ENCODE measurements at regions not wholly inside any gene's neighbourhood (a gene's known extent, or its start where the extent isn't known, plus 50 kb on each side); places are given as distances from the start of the nearest gene placed in this dataset.

DNA sequence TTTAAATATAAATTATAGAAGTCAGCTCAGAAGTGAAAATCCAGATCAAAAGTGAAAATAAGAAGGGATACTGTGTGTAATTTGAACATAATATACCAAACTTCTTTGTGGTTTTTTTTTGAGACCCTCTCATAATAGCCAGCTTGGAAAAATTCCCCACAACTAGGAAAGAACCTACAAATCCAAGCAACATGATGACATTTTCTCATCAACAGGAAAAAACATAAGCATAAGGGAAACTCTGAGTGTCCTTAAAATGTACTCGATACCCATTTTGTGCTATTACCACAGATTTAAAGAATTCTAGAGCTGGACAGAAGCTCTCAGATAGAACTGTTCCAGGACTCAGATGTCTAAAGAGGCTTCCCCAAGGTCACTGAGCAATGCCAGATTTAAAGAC is 214.8 kb upstream of the KLF14 start:
- TF ChIP-seq, protein P1, sequence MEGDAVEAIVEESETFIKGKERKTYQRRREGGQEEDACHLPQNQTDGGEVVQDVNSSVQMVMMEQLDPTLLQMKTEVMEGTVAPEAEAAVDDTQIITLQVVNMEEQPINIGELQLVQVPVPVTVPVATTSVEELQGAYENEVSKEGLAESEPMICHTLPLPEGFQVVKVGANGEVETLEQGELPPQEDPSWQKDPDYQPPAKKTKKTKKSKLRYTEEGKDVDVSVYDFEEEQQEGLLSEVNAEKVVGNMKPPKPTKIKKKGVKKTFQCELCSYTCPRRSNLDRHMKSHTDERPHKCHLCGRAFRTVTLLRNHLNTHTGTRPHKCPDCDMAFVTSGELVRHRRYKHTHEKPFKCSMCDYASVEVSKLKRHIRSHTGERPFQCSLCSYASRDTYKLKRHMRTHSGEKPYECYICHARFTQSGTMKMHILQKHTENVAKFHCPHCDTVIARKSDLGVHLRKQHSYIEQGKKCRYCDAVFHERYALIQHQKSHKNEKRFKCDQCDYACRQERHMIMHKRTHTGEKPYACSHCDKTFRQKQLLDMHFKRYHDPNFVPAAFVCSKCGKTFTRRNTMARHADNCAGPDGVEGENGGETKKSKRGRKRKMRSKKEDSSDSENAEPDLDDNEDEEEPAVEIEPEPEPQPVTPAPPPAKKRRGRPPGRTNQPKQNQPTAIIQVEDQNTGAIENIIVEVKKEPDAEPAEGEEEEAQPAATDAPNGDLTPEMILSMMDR (IDR thresholded peaks at IDR 0.05): no peak
- no peak for TF ChIP-seq POLR2A (IDR thresholded peaks at IDR 0.05)
- Histone ChIP-seq H3K27ac (peak overlapping the region in 1 of 3 donors; percentile 9), H3K4me1 (peaks cover 16 to 27% of the 10 kb centered on the region in 2 donors), H3K27me3 (no peaks in the 10 kb centered on the region), H3K36me3 (peaks cover 0 to 3% of the 10 kb centered on the region in 2 donors), H3K4me3 (replicated peaks in 1 of 3) (no peak overlapping the region), H3K9me3 (no peaks in the 10 kb centered on the region)
- no peak for DNase-seq
- intact Hi-C loops (cut with DNase I): no loop called here
- whole genome bisulfite sequencing, 2 donors: 74 to 94% methylated on average over 1 of the region's 1 CpG

DNA sequence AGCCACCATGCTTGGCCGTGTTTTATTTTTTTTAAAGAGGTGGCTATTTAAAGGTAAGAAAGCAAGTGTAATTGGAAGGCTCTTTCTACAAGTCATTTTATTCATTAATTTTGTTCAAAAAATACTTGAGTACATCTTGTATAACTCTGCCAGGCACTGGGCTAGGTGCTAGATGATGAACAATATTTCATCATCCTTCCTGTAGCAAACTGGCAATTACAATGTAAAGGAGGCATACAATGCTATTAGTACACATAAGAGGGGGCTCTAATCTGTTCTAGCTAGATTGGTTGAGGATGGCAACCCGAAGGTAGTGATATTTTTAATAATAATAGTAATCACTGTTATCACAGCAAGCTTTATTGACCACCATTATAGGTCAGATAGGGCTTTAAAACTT is 215.5 kb upstream of the KLF14 start:
- 93 to 95% methylated on average over 2 of the region's 2 CpGs for WGBS, 2 donors
- no peak overlapping the region for H3K4me3 ChIP-seq (replicated peaks in 1 of 3)
- no peaks in the 10 kb centered on the region for H3K27me3 ChIP-seq
- intact Hi-C loops (cut with DNase I): no loop called here
- peaks cover 16 to 27% of the 10 kb centered on the region in 2 donors for H3K4me1 ChIP-seq
- no peak for TF ChIP-seq POLR2A (IDR thresholded peaks at IDR 0.05)
- H3K27ac ChIP-seq: peak overlapping the region in 1 of 3 donors; percentile 9
- H3K36me3 ChIP-seq: peaks cover 0 to 3% of the 10 kb centered on the region in 2 donors
- no peak for DNase-seq
- H3K9me3 ChIP-seq: no peaks in the 10 kb centered on the region

DNA sequence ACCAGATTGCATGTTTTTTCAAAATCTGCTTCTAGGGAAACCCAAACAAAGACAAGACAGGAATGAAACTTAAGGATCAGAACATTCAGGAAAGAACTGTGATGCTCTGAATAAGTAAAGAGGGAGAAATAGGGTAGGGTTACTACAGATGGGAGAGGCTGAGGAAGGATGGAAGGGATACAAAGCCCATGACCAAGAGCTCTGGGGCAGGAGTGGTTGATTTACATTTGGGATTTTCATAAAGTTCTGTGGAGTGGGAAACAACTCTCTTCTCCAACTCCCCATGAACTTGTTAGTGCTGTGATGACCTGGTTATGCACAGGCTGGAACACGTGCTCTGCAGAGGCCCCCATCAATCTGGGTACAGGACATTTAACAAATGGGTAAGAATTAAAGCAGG is 216.0 kb upstream of the KLF14 start:
- no peak for DNase-seq
- H3K27ac ChIP-seq: peak overlapping the region in 2 of 3 donors; percentile 49 to 63
- H3K27me3 ChIP-seq: no peaks in the 10 kb centered on the region
- peaks cover 0 to 3% of the 10 kb centered on the region in 2 donors for H3K36me3 ChIP-seq
- TF ChIP-seq, protein P1 (IDR thresholded peaks at IDR 0.05): no peak
- TF ChIP-seq POLR2A (IDR thresholded peaks at IDR 0.05): no peak
- no peaks in the 10 kb centered on the region for H3K9me3 ChIP-seq
- 97 to 100% methylated on average over 1 of the region's 1 CpG for WGBS, 2 donors
- intact Hi-C loops (cut with DNase I): no loop called here
- peaks cover 16 to 24% of the 10 kb centered on the region in 2 donors for H3K4me1 ChIP-seq
- H3K4me3 ChIP-seq (replicated peaks in 1 of 3): no peak overlapping the region

DNA sequence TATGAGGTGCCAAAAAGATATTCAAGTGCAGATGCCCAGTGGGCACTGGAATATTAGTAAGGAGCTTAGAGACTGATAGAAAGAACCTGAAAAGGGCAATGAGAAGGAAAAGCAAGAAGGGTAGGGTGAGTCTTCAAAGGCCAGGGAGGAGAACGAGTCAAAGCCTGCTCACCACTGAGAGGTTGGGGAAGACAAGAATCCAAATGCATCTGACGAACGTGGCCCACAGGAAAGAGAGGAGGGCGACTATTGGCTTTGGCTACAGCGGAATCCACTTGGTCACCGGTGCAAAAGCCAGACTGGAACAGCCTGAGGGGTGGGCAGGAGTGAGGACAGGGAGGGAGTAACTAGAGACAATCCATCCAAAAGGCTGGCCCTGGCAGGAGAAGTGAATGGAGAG is 216.7 kb upstream of the KLF14 start:
- H3K4me1 ChIP-seq: peaks cover 19 to 25% of the 10 kb centered on the region in 2 donors

DNA sequence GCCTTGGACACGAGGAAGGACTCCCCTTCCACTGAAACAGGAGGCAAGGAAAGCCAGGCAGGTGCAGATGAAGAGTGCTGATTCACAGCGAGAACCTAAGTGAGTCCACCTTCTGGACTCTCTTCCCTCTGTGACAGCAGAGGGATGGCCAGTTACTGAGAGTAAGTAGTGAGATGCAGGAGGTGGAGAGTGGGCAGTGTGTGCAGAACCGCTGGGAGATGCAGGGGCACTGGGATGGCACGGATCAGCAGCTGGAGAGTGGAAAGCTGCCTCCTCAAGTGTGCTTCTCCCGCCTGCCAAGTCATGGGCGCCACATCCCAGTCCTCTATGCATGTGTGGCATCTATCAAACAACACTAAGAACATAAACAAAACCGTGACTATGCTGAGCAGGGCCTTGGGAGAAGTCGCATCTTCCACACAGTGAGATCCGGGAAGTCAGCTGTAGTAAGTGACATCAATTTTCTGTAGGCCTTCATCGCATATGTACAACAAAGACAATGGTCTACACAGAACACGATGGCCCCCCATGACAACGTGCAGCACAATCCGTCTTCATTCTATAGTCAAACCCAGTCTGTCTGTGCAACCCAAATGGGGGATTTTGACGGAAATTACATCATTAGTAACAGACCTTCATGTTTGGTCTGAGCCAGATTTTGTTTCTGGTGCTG is 217.4 kb upstream of the KLF14 start:
- peaks cover 25 to 32% of the 10 kb centered on the region in 2 donors for H3K4me1 ChIP-seq
- no peaks in the 10 kb centered on the region for H3K27me3 ChIP-seq
- no peaks in the 10 kb centered on the region for H3K36me3 ChIP-seq
- intact Hi-C loops (cut with DNase I): no loop called here
- H3K27ac ChIP-seq: peak overlapping the region; percentile 31 to 63 (median 55)
- peak; percentile 81 to 88 for DNase-seq
- TF ChIP-seq, protein P1 (IDR thresholded peaks at IDR 0.05): no peak
- peak in 1 of 2 donors; percentile 32 for TF ChIP-seq POLR2A (IDR thresholded peaks at IDR 0.05)
- H3K4me3 ChIP-seq (replicated peaks in 1 of 3): no peak overlapping the region
- no peaks in the 10 kb centered on the region for H3K9me3 ChIP-seq
- WGBS, 2 donors: 69% methylated on average over 14 of the region's 14 CpGs

More for the DNA sequence above, 216.7 kb upstream of the KLF14 start:
- 91 to 93% methylated on average over 6 of the region's 6 CpGs for WGBS, 2 donors
- Histone ChIP-seq H3K4me3 (replicated peaks in 1 of 3) (no peak overlapping the region), H3K27ac (peak overlapping the region; percentile 31 to 63 (median 49)), H3K9me3 (no peaks in the 10 kb centered on the region), H3K27me3 (no peaks in the 10 kb centered on the region), H3K36me3 (no peaks in the 10 kb centered on the region)
- intact Hi-C loops (cut with DNase I): no loop called here
- DNase-seq: no peak
- no peak for TF ChIP-seq POLR2A (IDR thresholded peaks at IDR 0.05)
- TF ChIP-seq, protein P1 (IDR thresholded peaks at IDR 0.05): no peak
